ENCODE measurements at regions not wholly inside any gene's neighbourhood (a gene's known extent, or its start where the extent isn't known, plus 50 kb on each side); places are given as distances from the start of the nearest gene placed in this dataset.
A peak's percentile ranks its signal among the peaks of the same experiment; 100 is the strongest.

- no peaks in the 10 kb centered on the region for H3K27me3 ChIP-seq (ENCODE audit: insufficient read depth, low read length)
- TF ChIP-seq CTCF (IDR thresholded peaks at IDR 0.05; ENCODE audit: extremely low read depth, low read depth, low read length): no peak
- no peak overlapping the region for H3K27ac ChIP-seq (ENCODE audit: low read depth, low read length)
- H3K4me2 ChIP-seq (ENCODE audit: insufficient read depth, low read length): no peak overlapping the region
- no peaks in the 10 kb centered on the region for H3K36me3 ChIP-seq (ENCODE audit: insufficient read depth, low read length)
- H3K4me1 ChIP-seq (ENCODE audit: insufficient read depth, low read length): peaks cover 26% of the 10 kb centered on the region
- DNase-seq (ENCODE audit: insufficient read length, low spot score, missing footprints): peak; percentile 80
- no peak overlapping the region for H3K4me3 ChIP-seq (ENCODE audit: insufficient read depth, low read length)
- H2AFZ ChIP-seq (ENCODE audit: low read length): no peak overlapping the region
- H4K20me1 ChIP-seq (ENCODE audit: insufficient read depth, low read length): no peaks in the 10 kb centered on the region
- no peaks in the 10 kb centered on the region for H3K9me3 ChIP-seq (ENCODE audit: low read depth, low read length)
- no peaks in the 10 kb centered on the region for H3K79me2 ChIP-seq (ENCODE audit: insufficient read depth, low read length)
These were observed 162.7 kb downstream of the SYK start for GRCh38 chr9:90964101-90965020.

DNA sequence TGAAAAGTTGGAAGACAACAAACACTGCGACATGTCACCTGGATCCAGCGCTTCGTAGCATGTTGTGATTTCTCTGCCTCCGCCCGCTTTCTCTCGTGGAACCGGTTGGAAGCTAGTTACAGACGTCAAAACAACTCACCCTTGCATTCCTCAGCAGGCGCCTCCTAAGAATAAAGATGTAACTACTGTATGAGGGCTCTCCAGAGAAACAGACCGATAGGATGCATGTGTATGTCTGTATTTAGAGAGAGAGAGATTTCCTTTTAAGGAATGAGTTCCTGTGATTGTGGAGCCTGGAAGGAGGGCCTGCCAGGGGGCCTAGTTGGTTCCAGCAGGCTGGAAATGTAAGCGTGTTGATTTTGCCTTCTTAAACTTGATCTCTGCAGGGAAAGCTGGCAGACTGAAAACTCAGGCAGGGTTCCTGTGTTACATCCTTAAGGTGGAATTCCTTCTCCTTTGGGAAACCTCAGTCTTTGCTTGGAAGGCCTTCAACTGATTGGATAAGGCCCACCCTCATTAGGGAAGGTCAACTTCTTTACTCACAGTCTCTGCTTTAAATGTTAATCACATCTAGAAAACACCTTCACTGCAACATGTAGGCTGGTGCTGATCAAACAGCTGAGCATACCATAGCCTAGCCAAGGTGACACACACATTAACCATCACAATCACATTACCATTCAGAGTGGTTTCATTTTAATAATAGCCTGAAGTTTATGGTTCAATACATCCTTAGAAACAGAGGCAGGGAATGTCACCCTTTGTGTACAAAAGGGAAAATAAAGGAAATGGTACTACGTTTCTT lies 163.8 kb downstream of the SYK start:
- Histone ChIP-seq H3K4me3 (ENCODE audit: insufficient read depth, low read length) (no peak overlapping the region), H3K27ac (ENCODE audit: low read depth, low read length) (no peak overlapping the region), H3K9me3 (ENCODE audit: low read depth, low read length) (no peaks in the 10 kb centered on the region), H2AFZ (ENCODE audit: low read length) (no peak overlapping the region), H3K4me1 (ENCODE audit: insufficient read depth, low read length) (peaks cover 26% of the 10 kb centered on the region), H3K79me2 (ENCODE audit: insufficient read depth, low read length) (no peaks in the 10 kb centered on the region), H4K20me1 (ENCODE audit: insufficient read depth, low read length) (no peaks in the 10 kb centered on the region), H3K36me3 (ENCODE audit: insufficient read depth, low read length) (no peaks in the 10 kb centered on the region), H3K27me3 (ENCODE audit: insufficient read depth, low read length) (no peaks in the 10 kb centered on the region), H3K4me2 (ENCODE audit: insufficient read depth, low read length) (no peak overlapping the region)
- no peak for DNase-seq (ENCODE audit: insufficient read length, low spot score, missing footprints)
- no peak for TF ChIP-seq CTCF (IDR thresholded peaks at IDR 0.05; ENCODE audit: extremely low read depth, low read depth, low read length)

DNA sequence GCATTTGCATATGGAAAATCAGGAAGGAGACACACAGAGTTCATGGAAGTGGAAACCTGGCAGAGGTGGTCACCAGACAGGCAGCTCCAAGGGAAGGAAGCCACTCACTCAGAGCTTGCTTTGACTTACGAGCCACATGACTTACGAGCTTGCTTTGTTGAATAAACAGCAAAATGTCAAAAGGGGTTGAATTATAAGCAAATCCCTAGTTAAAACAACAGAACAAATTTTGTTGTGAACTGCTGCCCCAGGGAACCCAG lies 164.3 kb downstream of the SYK start:
- no peaks in the 10 kb centered on the region for H3K79me2 ChIP-seq (ENCODE audit: insufficient read depth, low read length)
- H3K4me1 ChIP-seq (ENCODE audit: insufficient read depth, low read length): peaks cover 24% of the 10 kb centered on the region
- no peaks in the 10 kb centered on the region for H4K20me1 ChIP-seq (ENCODE audit: insufficient read depth, low read length)
- H3K36me3 ChIP-seq (ENCODE audit: insufficient read depth, low read length): no peaks in the 10 kb centered on the region
- no peak overlapping the region for H2AFZ ChIP-seq (ENCODE audit: low read length)
- no peaks in the 10 kb centered on the region for H3K27me3 ChIP-seq (ENCODE audit: insufficient read depth, low read length)
- H3K9me3 ChIP-seq (ENCODE audit: low read depth, low read length): no peaks in the 10 kb centered on the region
- H3K4me3 ChIP-seq (ENCODE audit: insufficient read depth, low read length): no peak overlapping the region
- no peak for DNase-seq (ENCODE audit: insufficient read length, low spot score, missing footprints)
- no peak overlapping the region for H3K27ac ChIP-seq (ENCODE audit: low read depth, low read length)
- TF ChIP-seq CTCF (IDR thresholded peaks at IDR 0.05; ENCODE audit: extremely low read depth, low read depth, low read length): no peak
- H3K4me2 ChIP-seq (ENCODE audit: insufficient read depth, low read length): no peak overlapping the region

All from osteoblast (primary cell).